Endodermal cell (in vitro differentiated cells): ENCODE measurements at regions not wholly inside any gene's neighbourhood (a gene's known extent, or its start where the extent isn't known, plus 50 kb on each side); places are given as distances from the start of the nearest gene placed in this dataset.

Source experiments
- DNase-seq: peaks from one replicate; pipeline ENCODE4 v3.0.0-alpha.2; 2017
- H3K27ac ChIP-seq: 2 replicates; pipeline ENCODE4 v1.5.1; 2013; ENCODE audit warnings: mild to moderate bottlenecking, low read depth, low read length, moderate library complexity
- H3K27me3 ChIP-seq: 2 replicates; pipeline ENCODE4 v1.6.1; 2013; ENCODE audit warnings: mild to moderate bottlenecking, low read length, moderate library complexity; ENCODE audit not compliant: insufficient read depth, control insufficient read depth, poor library complexity, severe bottlenecking
- H3K36me3 ChIP-seq: 2 replicates; pipeline ENCODE4 v1.7.0; 2013; ENCODE audit warnings: mild to moderate bottlenecking, low read length, moderate library complexity; ENCODE audit not compliant: control insufficient read depth, insufficient read depth
- H3K4me1 ChIP-seq: one replicate; pipeline ENCODE4 v1.7.0; 2013; ENCODE audit warnings: low read length; ENCODE audit not compliant: control insufficient read depth, insufficient read depth
- H3K4me3 ChIP-seq: 2 replicates; pipeline ENCODE4 v1.5.1; 2013; ENCODE audit warnings: mild to moderate bottlenecking, low read length, moderate library complexity
- H3K9ac ChIP-seq: 2 replicates; pipeline ENCODE4 v1.6.1; 2013; ENCODE audit warnings: mild to moderate bottlenecking, low read length, moderate library complexity; ENCODE audit not compliant: poor library complexity, severe bottlenecking; ENCODE audit errors: extremely low read depth
- H3K9me3 ChIP-seq: 2 replicates; pipeline ENCODE4 v1.6.1; 2013; ENCODE audit warnings: mild to moderate bottlenecking, low read length, moderate library complexity; ENCODE audit not compliant: control insufficient read depth
- H3K27ac Mint-ChIP-seq: 2 replicates; pipeline ENCODE4 v1.8.0; 2020; ENCODE audit warnings: mixed read lengths
- H3K27me3 Mint-ChIP-seq: 2 replicates; pipeline ENCODE4 v1.8.0; 2021; ENCODE audit warnings: mild to moderate bottlenecking, mixed read lengths; ENCODE audit not compliant: insufficient read depth
- H3K36me3 Mint-ChIP-seq: 2 replicates; pipeline ENCODE4 v1.8.0; 2020; ENCODE audit warnings: low read depth, mixed read lengths
- H3K4me1 Mint-ChIP-seq: 2 replicates; pipeline ENCODE4 v1.8.0; 2020; ENCODE audit warnings: mixed read lengths
- H3K4me3 Mint-ChIP-seq: 2 replicates; pipeline ENCODE4 v1.8.0; 2020; ENCODE audit warnings: mild to moderate bottlenecking, moderate library complexity, mixed read lengths
- H3K9me3 Mint-ChIP-seq: 2 replicates; pipeline ENCODE4 v1.8.0; 2020; ENCODE audit warnings: mild to moderate bottlenecking, mixed read lengths
- CTCF ChIP-seq: fragments of 200-600 bp; sonication (generic); conservative IDR thresholded peaks from 2 replicates; pipeline ENCODE4 v1.5.0; 2021; ENCODE audit warnings: antibody characterized with exemption, mild to moderate bottlenecking
- WGBS, 2 experiments: methylation state at CpG; one replicate each; pipeline versions ENCODE4 v1.1.5 to v1.1.7; 2013; ENCODE audit warnings: missing lambda C conversion rate in 2 of 2, mixed read lengths in 1 of 2; ENCODE audit not compliant: insufficient coverage in 1 of 2, insufficient read length in 1 of 2; 5-methylcytosine and 5-hydroxymethylcytosine counted together

DNA sequence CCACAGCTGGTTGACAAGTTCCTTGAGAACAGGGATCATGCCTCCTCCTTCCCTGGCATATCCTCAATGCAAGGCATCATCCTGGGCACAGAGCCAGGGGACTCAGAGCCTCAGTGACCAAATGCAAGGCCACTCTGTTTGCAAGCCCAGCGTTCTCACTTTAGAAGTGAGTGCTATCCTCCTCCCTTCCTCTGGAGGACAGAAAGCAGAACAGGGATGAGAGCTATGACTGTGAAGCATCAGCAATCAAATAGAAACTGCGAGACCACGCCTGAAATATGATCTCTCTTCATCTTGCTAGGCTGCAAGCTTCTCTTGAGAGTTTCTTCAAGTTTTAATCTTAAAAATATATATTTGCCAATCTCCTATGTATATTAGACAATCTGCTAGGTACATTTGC, 119.8 kb downstream of the LRATD1 start:
- H3K4me1 ChIP-seq = no peaks in the 10 kb centered on the region
- H3K9me3 ChIP-seq = peaks cover 4% of the 10 kb centered on the region
- H3K4me3 ChIP-seq = no peak overlapping the region
- no peak overlapping the region for H3K27ac ChIP-seq
- H3K4me1 Mint-ChIP-seq = no peaks in the 10 kb centered on the region
- no peak overlapping the region for H3K27ac Mint-ChIP-seq
- WGBS, 2 experiments = 87 to 100% methylated on average over 3 of the region's 3 CpGs
- H3K36me3 Mint-ChIP-seq = no peaks in the 10 kb centered on the region
- H3K36me3 ChIP-seq = no peaks in the 10 kb centered on the region
- H3K9me3 Mint-ChIP-seq = no peaks in the 10 kb centered on the region
- no peak overlapping the region for H3K4me3 Mint-ChIP-seq
- TF ChIP-seq CTCF = no peak
- no peak overlapping the region for H3K9ac ChIP-seq
- DNase-seq = no peak
- no peaks in the 10 kb centered on the region for H3K27me3 Mint-ChIP-seq
- H3K27me3 ChIP-seq = no peaks in the 10 kb centered on the region

- Histone ChIP-seq H3K27me3 (no peaks in the 10 kb centered on the region), H3K27ac (no peak overlapping the region), H3K4me3 (no peak overlapping the region), H3K9ac (no peak overlapping the region), H3K36me3 (no peaks in the 10 kb centered on the region), H3K4me1 (no peaks in the 10 kb centered on the region), H3K9me3 (no peaks in the 10 kb centered on the region)
- WGBS, 2 experiments = 93 to 100% methylated on average over 3 of the region's 3 CpGs
- Mint-ChIP-seq H3K27ac (no peak overlapping the region), H3K4me3 (no peak overlapping the region), H3K4me1 (no peaks in the 10 kb centered on the region), H3K9me3 (no peaks in the 10 kb centered on the region), H3K27me3 (no peaks in the 10 kb centered on the region), H3K36me3 (no peaks in the 10 kb centered on the region)
- no peak for DNase-seq
- TF ChIP-seq CTCF = no peak
These were observed 123.6 kb downstream of the LRATD1 start for GRCh38 chr2:14756122-14756541.

DNA sequence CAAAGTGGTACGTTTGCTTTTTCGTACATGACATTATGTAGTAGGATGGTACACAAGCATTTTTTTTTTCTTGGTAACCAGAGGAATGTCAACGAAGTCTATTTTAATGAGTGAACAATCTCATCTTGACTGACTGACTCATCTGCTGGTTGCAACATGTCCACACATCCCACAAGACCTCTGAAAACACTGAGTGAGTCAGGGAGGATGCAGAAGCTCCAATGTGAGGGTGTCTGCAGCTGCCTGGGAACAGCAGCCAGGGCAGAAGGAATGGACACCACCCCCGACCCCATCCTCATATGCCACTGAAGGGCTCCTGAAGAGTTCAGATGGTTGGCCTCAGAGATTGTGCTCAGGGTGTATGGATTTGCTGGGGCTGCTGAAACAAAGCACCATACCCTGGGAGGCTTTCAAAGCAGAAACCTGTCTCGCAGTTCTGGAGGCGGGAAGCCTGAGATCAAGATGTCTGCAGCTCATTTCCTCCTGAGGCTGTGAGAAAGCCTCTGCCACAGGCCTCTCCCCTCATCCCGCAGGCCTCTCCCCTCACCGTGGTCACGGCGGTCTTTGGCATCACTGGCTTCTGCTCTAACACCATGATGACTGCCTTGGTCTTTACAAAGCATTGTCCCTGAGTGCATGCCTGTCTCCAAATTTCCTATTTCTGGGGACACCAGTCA, 124.6 kb downstream of the LRATD1 start:
- WGBS, 2 experiments = 90 to 94% methylated on average over 5 to 10 of the region's 10 CpGs
- no peak overlapping the region for H3K27ac Mint-ChIP-seq
- H3K4me3 Mint-ChIP-seq = no peak overlapping the region
- no peak for DNase-seq
- no peak for TF ChIP-seq CTCF
- Histone ChIP-seq H3K9ac (no peak overlapping the region), H3K36me3 (no peaks in the 10 kb centered on the region), H3K27ac (no peak overlapping the region), H3K4me3 (no peak overlapping the region), H3K27me3 (no peaks in the 10 kb centered on the region), H3K9me3 (no peaks in the 10 kb centered on the region), H3K4me1 (no peaks in the 10 kb centered on the region)
- no peaks in the 10 kb centered on the region for H3K36me3 Mint-ChIP-seq
- H3K9me3 Mint-ChIP-seq = no peaks in the 10 kb centered on the region
- H3K4me1 Mint-ChIP-seq = no peaks in the 10 kb centered on the region
- H3K27me3 Mint-ChIP-seq = no peaks in the 10 kb centered on the region
